Glutamatergic neuron (in vitro differentiated cells): ENCODE measurements at regions not wholly inside any gene's neighbourhood (a gene's known extent, or its start where the extent isn't known, plus 50 kb on each side); places are given as distances from the start of the nearest gene placed in this dataset.

ENCODE experiments used
- DNase-seq: peaks from one replicate; pipeline ENCODE4 v3.0.0; 2022
- H3K27ac Mint-ChIP-seq: one replicate; pipeline ENCODE4 v1.8.0; 2020; ENCODE audit warnings: mild to moderate bottlenecking, mixed read lengths, inconsistent platforms; ENCODE audit not compliant: unreplicated experiment
- H3K27me3 Mint-ChIP-seq: one replicate; pipeline ENCODE4 v1.8.0; 2020; ENCODE audit warnings: mild to moderate bottlenecking, moderate library complexity, mixed read lengths, inconsistent platforms; ENCODE audit not compliant: unreplicated experiment
- H3K36me3 Mint-ChIP-seq: one replicate; pipeline ENCODE4 v1.8.0; 2020; ENCODE audit warnings: mild to moderate bottlenecking, mixed read lengths, inconsistent platforms; ENCODE audit not compliant: unreplicated experiment
- H3K4me1 Mint-ChIP-seq: one replicate; pipeline ENCODE4 v1.8.0; 2020; ENCODE audit warnings: mild to moderate bottlenecking, low read depth, mixed read lengths, inconsistent platforms; ENCODE audit not compliant: unreplicated experiment
- H3K4me3 Mint-ChIP-seq: one replicate; pipeline ENCODE4 v1.8.0; 2020; ENCODE audit warnings: mild to moderate bottlenecking, mixed read lengths, inconsistent platforms; ENCODE audit not compliant: unreplicated experiment
- H3K9me3 Mint-ChIP-seq: one replicate; pipeline ENCODE4 v1.8.0; 2020; ENCODE audit warnings: mild to moderate bottlenecking, moderate library complexity, mixed read lengths, inconsistent platforms; ENCODE audit not compliant: unreplicated experiment
- CTCF ChIP-seq: fragments of 200-600 bp; sonication (generic); IDR thresholded peaks from one replicate; pipeline ENCODE4 v1.5.0; 2021; ENCODE audit not compliant: partially characterized antibody, unreplicated experiment

DNA sequence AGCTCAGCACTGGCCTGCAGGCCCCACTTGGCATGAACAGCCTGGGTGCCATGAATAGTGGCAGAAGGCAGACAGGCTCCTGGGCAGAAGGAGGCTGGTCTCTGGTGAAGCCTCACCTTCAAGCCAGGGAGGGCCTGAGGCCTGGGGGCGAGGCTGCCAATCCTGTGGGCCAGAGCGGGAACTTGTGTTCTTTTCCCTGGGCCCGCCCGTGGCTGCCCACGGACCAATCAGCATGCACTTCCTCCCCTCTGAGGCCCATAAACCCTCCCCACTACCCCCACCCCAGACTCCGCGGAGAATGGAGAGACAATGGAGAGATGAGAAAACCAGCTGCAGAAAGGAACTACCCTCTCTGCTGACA is 283.8 kb upstream of the ROBO1 start:
- H3K27me3 Mint-ChIP-seq = peaks cover 7% of the 10 kb centered on the region
- no peak for TF ChIP-seq CTCF
- no peak overlapping the region for H3K4me3 Mint-ChIP-seq
- H3K9me3 Mint-ChIP-seq = peaks cover 3% of the 10 kb centered on the region
- no peak overlapping the region for H3K27ac Mint-ChIP-seq
- H3K4me1 Mint-ChIP-seq = peaks cover 7% of the 10 kb centered on the region
- H3K36me3 Mint-ChIP-seq = no peaks in the 10 kb centered on the region
- DNase-seq = no peak

DNA sequence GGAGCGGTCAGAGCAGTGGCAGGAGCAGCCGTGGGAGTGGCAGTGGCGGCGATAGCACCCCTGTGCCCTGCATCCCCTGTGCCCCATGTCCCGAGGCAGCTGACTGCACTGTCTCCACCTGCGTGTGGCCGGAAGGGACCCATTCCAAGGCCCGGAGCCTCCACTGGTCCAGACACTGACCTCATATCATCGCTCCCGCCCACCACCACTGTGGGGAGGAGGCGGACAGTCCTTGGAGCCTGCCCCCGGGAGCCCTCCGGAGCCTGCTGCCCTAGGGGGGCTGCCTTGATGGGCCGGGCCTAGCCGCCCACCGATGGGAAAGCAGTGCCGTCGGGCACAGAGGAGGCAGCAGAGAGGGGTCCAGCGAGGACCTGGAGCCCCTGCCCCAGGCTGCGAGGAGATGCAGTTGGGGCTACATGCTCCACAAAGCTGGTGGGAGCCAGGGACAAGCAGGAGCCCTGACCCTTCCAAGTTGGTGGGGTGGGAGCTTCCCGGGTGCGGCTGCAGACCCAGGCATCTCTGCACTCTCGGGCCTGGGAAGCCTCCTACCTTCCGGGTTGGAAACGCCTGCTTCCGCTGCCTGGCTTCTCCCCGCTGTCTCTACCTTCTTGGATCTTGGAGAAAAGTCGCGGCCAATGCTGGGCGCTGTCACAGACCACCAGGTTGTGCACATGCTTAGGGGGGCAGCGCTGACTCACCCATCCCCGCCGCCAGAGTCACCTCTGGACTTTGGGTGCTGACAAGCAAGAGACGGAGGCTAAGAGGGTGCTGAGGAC is 283.2 kb upstream of the ROBO1 start:
- TF ChIP-seq CTCF = no peak
- H3K36me3 Mint-ChIP-seq = no peaks in the 10 kb centered on the region
- H3K27ac Mint-ChIP-seq = no peak overlapping the region
- no peak for DNase-seq
- H3K27me3 Mint-ChIP-seq = peaks cover 7% of the 10 kb centered on the region
- H3K9me3 Mint-ChIP-seq = peaks cover 3% of the 10 kb centered on the region
- peaks cover 7% of the 10 kb centered on the region for H3K4me1 Mint-ChIP-seq
- no peak overlapping the region for H3K4me3 Mint-ChIP-seq

DNA sequence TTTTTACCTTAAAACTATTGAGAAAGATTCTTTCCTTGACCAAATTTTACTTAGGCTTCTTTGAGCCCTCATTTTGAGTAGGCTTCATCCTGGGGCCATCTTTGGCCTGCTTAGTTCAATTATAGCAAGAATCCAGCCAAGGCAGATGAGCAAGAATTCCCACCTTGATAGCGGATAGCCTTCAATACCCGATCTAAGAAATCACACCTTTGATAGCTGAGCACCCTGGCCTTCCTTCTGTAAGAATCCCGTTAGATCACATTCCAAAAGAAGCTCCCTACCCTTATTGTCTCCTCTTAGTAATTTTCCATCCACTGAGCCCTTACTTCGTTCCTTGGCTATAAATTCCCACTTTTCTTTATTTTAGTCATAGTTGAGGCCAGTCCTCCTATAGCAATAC is 275.4 kb upstream of the ROBO1 start:
- Mint-ChIP-seq H3K27ac (no peak overlapping the region), H3K4me3 (no peak overlapping the region), H3K27me3 (no peaks in the 10 kb centered on the region), H3K36me3 (no peaks in the 10 kb centered on the region), H3K4me1 (no peaks in the 10 kb centered on the region), H3K9me3 (no peaks in the 10 kb centered on the region)
- TF ChIP-seq CTCF = no peak
- no peak for DNase-seq

- Mint-ChIP-seq H3K27me3 (no peaks in the 10 kb centered on the region), H3K9me3 (no peaks in the 10 kb centered on the region), H3K36me3 (no peaks in the 10 kb centered on the region), H3K27ac (no peak overlapping the region), H3K4me3 (no peak overlapping the region), H3K4me1 (no peaks in the 10 kb centered on the region)
- no peak for TF ChIP-seq CTCF
- no peak for DNase-seq
Observed at GRCh38 chr3:80040067-80040466, 272.3 kb upstream of the ROBO1 start.

DNA sequence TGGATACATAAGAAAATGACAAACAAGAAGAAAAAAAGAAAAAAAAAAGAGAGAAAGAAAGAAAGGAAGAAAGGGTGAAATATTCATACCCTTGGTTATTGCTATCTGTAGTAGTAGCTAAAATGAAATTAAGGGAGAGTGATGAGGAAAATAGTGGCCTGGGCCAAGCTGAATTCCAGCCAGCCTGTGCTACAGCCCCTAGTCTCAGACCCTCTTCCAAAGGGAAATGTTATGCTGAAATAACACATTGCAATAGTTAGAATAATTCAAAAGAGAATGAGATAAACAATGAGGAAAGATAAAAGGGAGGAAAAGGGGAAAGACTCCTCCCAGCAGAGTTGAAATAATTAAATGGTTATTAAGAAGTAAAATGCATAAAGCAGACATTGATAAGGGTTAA is 268.4 kb upstream of the ROBO1 start:
- H3K9me3 Mint-ChIP-seq = no peaks in the 10 kb centered on the region
- H3K4me1 Mint-ChIP-seq = no peaks in the 10 kb centered on the region
- no peak for TF ChIP-seq CTCF
- no peak overlapping the region for H3K4me3 Mint-ChIP-seq
- H3K27me3 Mint-ChIP-seq = no peaks in the 10 kb centered on the region
- H3K36me3 Mint-ChIP-seq = no peaks in the 10 kb centered on the region
- DNase-seq = no peak
- H3K27ac Mint-ChIP-seq = no peak overlapping the region
